Activated CD4-positive, alpha-beta T cell treated with anti-CD3 and anti-CD28 coated beads for 1 hour (primary cell): ENCODE measurements at regions not wholly inside any gene's neighbourhood (a gene's known extent, or its start where the extent isn't known, plus 50 kb on each side); places are given as distances from the start of the nearest gene placed in this dataset.
"Not testable (repeated sequence)": the region's sequence is repeated elsewhere in the genome, so short reads cannot be mapped to it uniquely, and the experiment has no call there.

ENCODE experiments used
- DNase-seq: peaks from one replicate; pipeline ENCODE4 v3.0.0-alpha.2; 2020

- not testable (repeated sequence) for DNase-seq
These were observed 269.9 kb downstream of the ZNF37A start for GRCh38 chr10:38364073-38364472.

- DNase-seq = not testable (repeated sequence)
These were observed 271.8 kb downstream of the ZNF37A start for GRCh38 chr10:38365917-38366316.

- DNase-seq = not testable (repeated sequence)
These were observed 289.7 kb downstream of the ZNF37A start for GRCh38 chr10:38383800-38384199.

GRCh38 chr10:38386869-38387268 lies 292.7 kb downstream of the ZNF37A start:
- not testable (repeated sequence) for DNase-seq

- DNase-seq = not testable (repeated sequence)
These were observed 296.6 kb downstream of the ZNF37A start for GRCh38 chr10:38390725-38391124.

GRCh38 chr10:38395465-38395864 lies 301.3 kb downstream of the ZNF37A start:
- not testable (repeated sequence) for DNase-seq

- not testable (repeated sequence) for DNase-seq
These were observed 302.2 kb downstream of the ZNF37A start for GRCh38 chr10:38396178-38396954.

- DNase-seq = not testable (repeated sequence)
These were observed 307.4 kb downstream of the ZNF37A start for GRCh38 chr10:38401565-38401964.

GRCh38 chr10:38402442-38403346 lies 308.6 kb downstream of the ZNF37A start:
- peak; percentile 89 for DNase-seq

- DNase-seq = not testable (repeated sequence)
These were observed 309.4 kb downstream of the ZNF37A start for GRCh38 chr10:38403347-38404117.

GRCh38 chr10:38423634-38424033 lies 329.5 kb downstream of the ZNF37A start:
- DNase-seq = not testable (repeated sequence)

- not testable (repeated sequence) for DNase-seq
These were observed 336.1 kb downstream of the ZNF37A start for GRCh38 chr10:38430242-38430641.

GRCh38 chr10:38437359-38437758 lies 343.2 kb downstream of the ZNF37A start:
- not testable (repeated sequence) for DNase-seq

GRCh38 chr10:38448614-38449355 lies 354.6 kb downstream of the ZNF37A start:
- DNase-seq = not testable (repeated sequence)

GRCh38 chr10:38449618-38450017 lies 355.5 kb downstream of the ZNF37A start:
- not testable (repeated sequence) for DNase-seq

GRCh38 chr10:38450372-38451057 lies 356.4 kb downstream of the ZNF37A start:
- not testable (repeated sequence) for DNase-seq

GRCh38 chr10:38451306-38451967 lies 357.3 kb downstream of the ZNF37A start:
- DNase-seq = not testable (repeated sequence)
